H1 (cell line): ENCODE measurements at regions not wholly inside any gene's neighbourhood (a gene's known extent, or its start where the extent isn't known, plus 50 kb on each side); places are given as distances from the start of the nearest gene placed in this dataset.

Experiments used
- CBX8 ChIP-seq: fragments of 300-800, 300-1000 bp; sonication (generic); IDR thresholded peaks from 2 replicates; pipeline ENCODE4 v1.7.1; 2016; ENCODE audit warnings: low read depth, low read length, borderline replicate concordance
- EP300 ChIP-seq, 2 experiments: IDR thresholded peaks; 1 replicate in 1 of 2; 2 replicates in 1 of 2; pipeline ENCODE4 v1.6.1; 2011 to 2012; ENCODE audit warnings: low read depth in 2 of 2, low read length in 2 of 2, mild to moderate bottlenecking in 2 of 2, borderline replicate concordance in 1 of 2, inconsistent platforms in 1 of 2, moderate library complexity in 1 of 2
- SIN3A ChIP-seq, 2 experiments: IDR thresholded peaks in 1 of 2; conservative IDR thresholded peaks in 1 of 2; 2 replicates each; pipeline ENCODE4 v1.6.1; 2011 to 2012; ENCODE audit warnings: low read length in 2 of 2, improper control_type of control experiment in 1 of 2, low read depth in 1 of 2, mild to moderate bottlenecking in 1 of 2
- SIRT6 ChIP-seq: IDR thresholded peaks from one replicate; pipeline ENCODE4 v1.7.1; 2012; ENCODE audit warnings: low read length, inconsistent platforms
- TAF7 ChIP-seq: optimal IDR thresholded peaks from 2 replicates; pipeline ENCODE3; 2011; ENCODE audit warnings: low read depth, mild to moderate bottlenecking, inconsistent platforms, low read length, moderate library complexity, borderline replicate concordance

DNA sequence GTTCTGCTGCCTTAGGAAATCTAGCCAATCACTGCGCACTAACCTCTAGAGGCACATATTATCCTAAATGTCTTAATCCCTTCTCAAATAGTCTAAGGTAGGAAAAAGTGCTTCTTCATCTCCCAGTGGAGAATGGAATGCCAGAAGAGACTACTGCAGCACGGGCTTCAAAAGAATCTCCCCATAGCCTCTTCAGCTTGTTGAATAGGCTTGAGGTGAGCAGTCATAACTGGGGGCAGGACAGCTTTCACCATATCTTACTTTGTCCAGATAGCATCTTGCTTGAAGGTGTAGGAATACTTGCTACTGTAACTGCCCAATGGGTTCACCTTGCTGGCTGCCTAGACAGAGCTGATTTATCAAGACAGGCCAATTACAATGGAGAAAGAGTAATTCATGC, 88.8 kb downstream of the MBL2 start (continued):
- TF ChIP-seq SIN3A (conservative IDR thresholded peaks at IDR 0.05 in 1 of 2, IDR thresholded peaks at IDR 0.05 in 1 of 2; ENCODE audit: low read depth in 1 of 2, low read length in 2 of 2) (no peak), CBX8 (no peak), SIRT6 (no peak), EP300 (IDR thresholded peaks at IDR 0.05; ENCODE audit: borderline replicate concordance in 1 of 2, low read depth in 2 of 2, low read length in 2 of 2) (no peak), TAF7 (no peak)
